Right lobe of liver (tissue), 6 donors: ENCODE measurements at regions not wholly inside any gene's neighbourhood (a gene's known extent, or its start where the extent isn't known, plus 50 kb on each side); places are given as distances from the start of the nearest gene placed in this dataset.
A peak's percentile ranks its signal among the peaks of the same experiment; 100 is the strongest.
"Not testable (repeated sequence)": the region's sequence is repeated elsewhere in the genome, so short reads cannot be mapped to it uniquely, and the experiment has no call there.

Source experiments
- ATAC-seq, 4 donors: fragments of 200-7000 bp; cut with Tn5 transposase; one replicate each; pipeline ENCODE4 v1.9.1; 2020; ENCODE audit warnings: mild to moderate bottlenecking in 4 of 4, moderate library complexity in 4 of 4
- DNase-seq, 3 donors: peaks; one replicate each; pipeline ENCODE4 v3.0.0-alpha.2; 2020
- H3K27ac ChIP-seq, 3 donors: fragments of 200-600 bp; one replicate each; pipeline ENCODE4 v1.8.0; 2022
- H3K27me3 ChIP-seq, 2 donors: fragments of 200-600 bp; one replicate each; pipeline ENCODE4 v1.8.0; 2022
- H3K36me3 ChIP-seq, 4 donors: fragments of 200-600 bp; sonication (generic) in 1 of 4; one replicate each; pipeline versions ENCODE4 v1.5.1 to v1.8.0; 2017 to 2022; ENCODE audit warnings: control low read depth in 1 of 4
- H3K4me1 ChIP-seq, 4 donors: fragments of 200-600 bp; sonication (generic) in 1 of 4; one replicate each; pipeline versions ENCODE4 v1.5.1 to v1.8.0; 2017 to 2022; ENCODE audit warnings: control low read depth in 1 of 4
- H3K4me3 ChIP-seq, 3 donors: fragments of 200-600 bp; one replicate each; pipeline ENCODE4 v1.8.0; 2022
- H3K9me3 ChIP-seq, 4 donors: fragments of 200-600 bp; sonication (generic) in 1 of 4; one replicate each; pipeline versions ENCODE4 v1.5.1 to v1.8.0; 2017 to 2022; ENCODE audit warnings: control low read depth in 1 of 4
- CTCF ChIP-seq, 4 donors: fragments of 200-600 bp in 3 of 4; fragments of 450-650 bp in 1 of 4; IDR thresholded peaks; one replicate each; pipeline versions ENCODE4 v1.5.1 to v1.8.0; 2016 to 2022; ENCODE audit warnings: antibody characterized with exemption in 4 of 4, mild to moderate bottlenecking in 2 of 4
- POLR2A ChIP-seq: fragments of 450-650 bp; IDR thresholded peaks from one replicate; pipeline ENCODE4 v1.6.1; 2017; ENCODE audit warnings: antibody characterized with exemption, mild to moderate bottlenecking
- WGBS: methylation state at CpG from one replicate; pipeline ENCODE4 v1.1.6; 2018; ENCODE audit warnings: low coverage, low lambda C conversion rate; ENCODE audit not compliant: insufficient coverage; ENCODE audit errors: missing lambda C conversion rate; 5-methylcytosine and 5-hydroxymethylcytosine counted together
- intact Hi-C, 2 donors: fragments of 100-400 bp; cut with DNase I; formaldehyde crosslinking; loops; one replicate each; pipeline versions ENCODE4 v1.11.2 to v1.14.1; 2022
- donor health status: DM: no; HTN: yes; CAD: no.
- donor health status: DM: no; HTN: no; CAD: no.
- donor health status: DM: no; HTN: no; CAD: no.
- donor health status: DM: no; HTN: yes; CAD: no.
- donor health status: DM: no; HTN: yes; CAD: no.

- Histone ChIP-seq H3K9me3 (no peaks in the 10 kb centered on the region), H3K4me3 (no peak overlapping the region), H3K36me3 (no peaks in the 10 kb centered on the region), H3K27ac (no peak overlapping the region), H3K4me1 (peaks cover 0 to 13% (median 6%) of the 10 kb centered on the region in 4 donors), H3K27me3 (no peaks in the 10 kb centered on the region)
- TF ChIP-seq CTCF (IDR thresholded peaks at IDR 0.05): no peak
- no peak for TF ChIP-seq POLR2A
- no peak for DNase-seq
- intact Hi-C loops: no loop called here
- WGBS: 59% methylated on average over 4 of the region's 5 CpGs
- no peak for ATAC-seq
Observed at GRCh38 chr6:9699888-9700287, 715.0 kb downstream of the TFAP2A start.

GRCh38 chr6:9697263-9697931 lies 717.5 kb downstream of the TFAP2A start:
- no peaks in the 10 kb centered on the region for H3K9me3 ChIP-seq
- no peaks in the 10 kb centered on the region for H3K36me3 ChIP-seq
- no peaks in the 10 kb centered on the region for H3K27me3 ChIP-seq
- ATAC-seq (peak; percentile 81 to 94 (median 91)), DNase-seq (peak in 2 of 3 donors; percentile 45 to 54)
- WGBS: 47% methylated on average over 7 of the region's 7 CpGs
- intact Hi-C loops: no loop called here
- H3K4me3 ChIP-seq: peak overlapping the region in 2 of 3 donors; percentile 23 to 33
- H3K27ac ChIP-seq: peak overlapping the region in 2 of 3 donors; percentile 29 to 51
- TF ChIP-seq POLR2A: no peak
- no peak for TF ChIP-seq CTCF (IDR thresholded peaks at IDR 0.05)
- H3K4me1 ChIP-seq: peaks cover 0 to 13% (median 0%) of the 10 kb centered on the region in 4 donors

GRCh38 chr6:9690388-9690787 lies 724.5 kb downstream of the TFAP2A start:
- Histone ChIP-seq H3K9me3 (no peaks in the 10 kb centered on the region), H3K4me3 (no peak overlapping the region), H3K36me3 (no peaks in the 10 kb centered on the region), H3K27ac (no peak overlapping the region), H3K27me3 (no peaks in the 10 kb centered on the region), H3K4me1 (no peaks in the 10 kb centered on the region)
- DNase-seq (no peak), ATAC-seq (no peak)
- intact Hi-C loops: no loop called here
- TF ChIP-seq POLR2A: no peak
- TF ChIP-seq CTCF (IDR thresholded peaks at IDR 0.05): no peak

- H3K4me1 ChIP-seq, H3K4me3 ChIP-seq, H3K36me3 ChIP-seq, H3K27me3 ChIP-seq, H3K27ac ChIP-seq, DNase-seq, ATAC-seq, H3K9me3 ChIP-seq, intact Hi-C loops: not testable (repeated sequence)
- WGBS: 81% methylated on average over 4 of the region's 6 CpGs
Observed at GRCh38 chr6:9680727-9681126, 734.1 kb downstream of the TFAP2A start.

- Histone ChIP-seq H3K4me3 (no peak overlapping the region), H3K27me3 (no peaks in the 10 kb centered on the region), H3K4me1 (no peaks in the 10 kb centered on the region), H3K36me3 (no peaks in the 10 kb centered on the region), H3K9me3 (no peaks in the 10 kb centered on the region), H3K27ac (no peak overlapping the region)
- no peak for ATAC-seq
- no peak for TF ChIP-seq CTCF (IDR thresholded peaks at IDR 0.05)
- no peak for TF ChIP-seq POLR2A
- WGBS: 85% methylated on average over 1 of the region's 1 CpG
- no peak for DNase-seq
- intact Hi-C loops: no loop called here
Observed at GRCh38 chr6:9675122-9675521, 739.8 kb downstream of the TFAP2A start.
